Esophagus squamous epithelium (tissue), 4 donors: ENCODE measurements at regions not wholly inside any gene's neighbourhood (a gene's known extent, or its start where the extent isn't known, plus 50 kb on each side); places are given as distances from the start of the nearest gene placed in this dataset.

Experiments used
- POLR2A ChIP-seq, 4 donors: fragments of 450-650 bp; IDR thresholded peaks; one replicate each; pipeline ENCODE4 v1.6.1; 2017; ENCODE audit warnings: antibody characterized with exemption in 4 of 4, mild to moderate bottlenecking in 4 of 4, moderate library complexity in 3 of 4
- TF ChIP-seq, protein P1 (sequence below), 6 experiments: fragments of 450-650 bp in 4 of 6; fragments of 200-600 bp in 2 of 6; sonication (generic) in 2 of 6; IDR thresholded peaks; one replicate each; pipeline ENCODE4 v1.5.1; 2016 to 2019; ENCODE audit warnings: antibody characterized with exemption in 6 of 6, mild to moderate bottlenecking in 4 of 6, moderate library complexity in 4 of 6

DNA sequence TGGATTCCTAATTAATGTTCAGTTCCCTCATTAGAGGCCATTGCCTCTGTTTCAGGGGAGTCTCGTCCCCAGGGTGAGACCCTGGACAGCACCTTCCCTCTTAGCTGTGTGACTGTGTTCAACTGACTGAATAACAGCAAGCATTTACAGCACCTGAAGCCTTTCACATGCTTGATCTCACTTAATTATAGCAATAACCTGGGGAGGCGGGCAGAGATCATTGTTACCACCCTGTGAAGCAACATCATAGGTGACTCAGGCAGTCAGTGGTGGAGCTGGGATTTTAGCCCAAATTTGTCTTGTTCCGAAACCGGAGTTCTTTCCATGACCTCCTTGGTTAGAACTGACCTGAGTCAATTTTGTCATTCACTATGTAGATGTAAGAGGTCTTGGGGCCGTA lies 105.2 kb upstream of the RAD23B start:
- TF ChIP-seq, protein P1, sequence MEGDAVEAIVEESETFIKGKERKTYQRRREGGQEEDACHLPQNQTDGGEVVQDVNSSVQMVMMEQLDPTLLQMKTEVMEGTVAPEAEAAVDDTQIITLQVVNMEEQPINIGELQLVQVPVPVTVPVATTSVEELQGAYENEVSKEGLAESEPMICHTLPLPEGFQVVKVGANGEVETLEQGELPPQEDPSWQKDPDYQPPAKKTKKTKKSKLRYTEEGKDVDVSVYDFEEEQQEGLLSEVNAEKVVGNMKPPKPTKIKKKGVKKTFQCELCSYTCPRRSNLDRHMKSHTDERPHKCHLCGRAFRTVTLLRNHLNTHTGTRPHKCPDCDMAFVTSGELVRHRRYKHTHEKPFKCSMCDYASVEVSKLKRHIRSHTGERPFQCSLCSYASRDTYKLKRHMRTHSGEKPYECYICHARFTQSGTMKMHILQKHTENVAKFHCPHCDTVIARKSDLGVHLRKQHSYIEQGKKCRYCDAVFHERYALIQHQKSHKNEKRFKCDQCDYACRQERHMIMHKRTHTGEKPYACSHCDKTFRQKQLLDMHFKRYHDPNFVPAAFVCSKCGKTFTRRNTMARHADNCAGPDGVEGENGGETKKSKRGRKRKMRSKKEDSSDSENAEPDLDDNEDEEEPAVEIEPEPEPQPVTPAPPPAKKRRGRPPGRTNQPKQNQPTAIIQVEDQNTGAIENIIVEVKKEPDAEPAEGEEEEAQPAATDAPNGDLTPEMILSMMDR (IDR thresholded peaks at IDR 0.05) = no peak
- no peak for TF ChIP-seq POLR2A (IDR thresholded peaks at IDR 0.05)
